CD4-positive, alpha-beta T cell treated with Interleukin-12 subunit alpha and Interleukin-12 subunit beta, for 1 hour (primary cell): ENCODE measurements at regions not wholly inside any gene's neighbourhood (a gene's known extent, or its start where the extent isn't known, plus 50 kb on each side); places are given as distances from the start of the nearest gene placed in this dataset.
"Not testable (repeated sequence)": the region's sequence is repeated elsewhere in the genome, so short reads cannot be mapped to it uniquely, and the experiment has no call there.

Experiments
- DNase-seq: peaks from one replicate; pipeline ENCODE4 v3.0.0-alpha.2; 2020

DNA sequence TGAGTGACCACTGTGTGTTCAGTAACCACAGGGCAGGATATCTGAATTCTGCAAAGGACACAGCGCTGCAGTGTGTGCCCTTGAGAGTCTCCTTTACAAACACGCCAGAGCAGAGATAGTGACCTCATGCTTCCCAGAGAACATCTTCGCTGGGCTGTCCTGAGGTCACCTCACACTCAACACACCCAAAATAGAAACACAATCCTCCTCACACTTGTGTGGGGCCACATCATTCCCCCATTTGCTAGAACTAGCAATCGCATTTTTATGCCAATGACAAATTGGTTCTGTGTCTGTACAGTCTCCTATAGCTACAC, 140.1 kb upstream of the NRIP1 start:
- DNase-seq, result no peak

DNA sequence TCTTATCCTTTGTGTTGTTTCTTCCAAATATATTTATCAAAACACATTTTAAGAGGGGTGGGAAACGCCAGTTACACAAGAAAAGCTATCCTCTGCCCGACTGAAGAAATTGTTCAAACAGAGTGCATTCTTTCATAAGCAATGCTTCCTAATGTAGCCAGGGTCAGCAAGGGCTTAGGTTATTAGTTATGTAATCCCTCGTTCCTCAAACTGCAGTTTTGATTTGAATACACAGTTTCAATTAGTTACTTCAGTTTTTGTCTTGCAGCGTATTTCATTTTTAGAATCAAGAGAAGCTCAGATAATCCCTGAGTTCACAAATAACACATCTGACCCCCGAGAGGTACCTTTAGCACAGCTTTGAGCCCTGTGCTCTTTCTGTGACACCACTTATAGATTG, 141.7 kb upstream of the NRIP1 start:
- DNase-seq, result no peak

DNA sequence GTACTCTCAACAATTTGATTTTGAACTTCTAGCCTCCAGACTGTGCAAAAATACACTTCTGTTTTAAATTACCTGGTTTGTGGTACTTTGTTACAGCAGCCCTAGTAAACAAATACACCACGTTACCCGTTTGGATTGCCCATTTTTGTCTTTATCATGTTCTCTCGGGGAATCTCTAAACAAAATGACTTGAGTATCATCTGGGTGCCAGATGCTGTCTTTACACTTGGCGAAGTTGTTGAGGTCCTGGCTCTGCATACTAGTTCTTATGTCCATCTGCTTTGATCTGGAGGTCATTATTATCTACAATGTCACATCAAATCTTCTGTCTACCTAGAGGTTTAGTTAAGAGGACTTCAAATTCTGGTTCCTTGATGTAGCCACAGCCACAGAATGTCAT, 142.4 kb upstream of the NRIP1 start:
- no peak for DNase-seq

DNA sequence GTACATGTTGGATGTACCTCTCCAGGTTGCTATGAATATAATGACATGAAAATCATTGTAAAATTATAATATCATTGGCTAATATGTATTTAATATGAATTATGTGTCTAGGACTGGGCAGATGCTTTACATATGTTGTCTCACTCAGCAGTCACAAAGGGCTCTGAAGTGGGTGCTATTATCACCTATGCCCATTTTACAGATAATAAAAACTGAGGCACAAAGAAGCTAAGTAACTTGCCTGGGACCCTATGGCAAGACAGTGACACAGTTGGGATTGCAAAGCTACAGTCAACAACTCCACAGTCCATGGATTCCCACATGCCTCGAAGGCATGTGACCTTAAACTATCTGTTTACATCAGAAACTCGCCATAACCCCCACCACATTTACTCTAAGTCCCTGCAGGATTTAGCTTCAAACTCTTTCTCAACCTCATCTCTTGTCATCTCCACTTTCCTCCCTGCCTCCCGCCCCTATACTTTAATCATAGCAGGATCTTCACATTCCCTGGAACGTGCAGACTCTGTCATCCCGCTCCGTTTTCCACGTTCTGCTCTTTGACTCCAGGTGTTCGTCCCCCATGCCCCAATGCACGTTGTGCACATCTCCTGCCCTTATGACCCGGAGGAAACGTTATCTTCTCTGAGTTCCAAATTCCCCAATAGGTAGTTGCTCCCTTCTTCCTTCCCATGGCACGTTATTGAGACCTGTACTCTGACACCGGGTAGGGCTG, 143.0 kb upstream of the NRIP1 start:
- DNase-seq, result no peak

DNA sequence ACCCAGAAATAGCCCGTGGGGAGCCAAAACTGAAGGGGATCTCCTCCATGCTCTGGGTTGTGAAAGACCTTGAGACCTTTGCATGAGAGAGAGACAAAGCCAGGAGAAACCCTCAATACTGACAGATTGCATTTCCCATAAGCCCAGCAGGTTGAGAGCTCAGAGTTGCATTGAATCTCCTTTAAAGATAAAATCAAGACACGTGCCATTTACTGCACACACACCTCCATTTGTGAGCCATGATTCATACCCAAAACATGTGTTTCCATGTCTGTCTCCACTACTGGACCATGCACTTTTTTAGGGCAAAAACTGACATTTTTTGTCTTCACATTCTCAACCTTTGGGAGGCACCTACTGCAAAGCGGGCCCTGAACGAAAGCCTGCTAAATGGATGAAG, 144.0 kb upstream of the NRIP1 start:
- DNase-seq, result no peak

DNA sequence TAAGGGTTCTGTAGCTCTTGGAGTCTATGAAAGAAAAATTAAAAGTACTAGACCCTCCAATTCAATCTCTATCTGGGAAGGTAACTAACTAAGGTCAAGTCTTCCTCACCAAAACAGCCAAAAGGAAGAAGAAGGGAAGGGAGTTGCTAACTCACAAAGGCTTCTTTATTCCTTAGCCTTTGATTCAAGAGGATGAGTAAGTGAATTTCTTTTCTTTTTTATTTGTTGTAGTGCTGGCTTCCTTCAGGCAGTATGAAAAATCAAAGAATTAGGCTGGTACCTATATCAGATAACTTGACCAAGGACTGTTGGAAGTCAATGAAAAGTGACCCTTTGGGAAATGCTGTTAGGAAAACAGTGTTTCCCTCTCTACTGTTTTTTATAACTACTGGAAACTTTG, 144.4 kb upstream of the NRIP1 start:
- DNase-seq, result no peak

DNA sequence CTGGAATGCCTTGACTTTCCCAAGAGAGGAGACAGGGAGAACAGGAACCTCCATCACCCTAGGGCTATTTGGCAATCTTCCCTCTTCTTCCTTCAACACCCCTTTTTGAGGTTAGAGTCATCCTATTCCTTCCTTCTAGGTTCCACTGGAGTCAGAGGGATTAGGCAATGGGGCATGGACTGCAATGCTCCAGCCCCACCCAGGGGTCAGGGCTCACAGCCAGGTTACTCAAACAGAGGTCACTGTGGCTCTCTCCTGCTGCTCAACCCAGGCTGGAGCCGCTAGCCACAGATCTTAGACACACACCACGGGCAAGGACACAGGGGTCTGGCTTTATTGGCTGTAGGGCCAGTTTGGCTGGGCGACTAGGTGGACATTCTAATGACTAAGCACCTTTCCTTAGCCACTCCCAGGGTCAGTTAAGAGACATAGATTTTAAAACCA, 145.5 kb upstream of the NRIP1 start:
- no peak for DNase-seq

DNA sequence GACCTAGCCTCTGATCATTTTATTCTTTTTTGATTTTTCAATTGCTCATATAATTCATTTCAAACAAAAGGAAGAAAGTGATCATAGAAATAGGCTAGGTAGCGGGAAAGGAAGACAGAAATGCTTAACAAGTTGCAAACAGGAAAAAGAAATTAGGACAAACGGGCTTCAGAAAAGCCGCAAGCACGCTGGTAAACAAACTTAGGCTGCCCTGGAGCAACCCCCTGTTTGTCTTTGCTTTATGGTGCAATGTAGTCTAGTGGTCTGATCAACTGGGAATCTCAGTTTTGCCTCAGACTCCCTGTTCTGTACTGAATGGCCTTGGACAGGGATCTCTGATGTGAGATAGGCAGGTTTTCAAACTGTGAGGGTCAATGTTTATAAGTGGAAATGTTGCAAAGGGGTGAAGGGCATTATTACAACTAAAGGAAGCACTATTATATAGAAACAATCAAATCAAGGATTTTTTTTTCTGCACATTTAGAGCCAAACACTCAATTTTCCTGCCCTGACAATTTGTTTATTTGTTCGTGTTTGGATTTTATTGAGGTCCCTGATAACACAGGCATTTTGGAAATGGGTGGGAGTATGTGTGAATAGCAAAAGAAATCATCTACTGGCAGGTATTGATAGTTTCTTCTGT, 146.8 kb upstream of the NRIP1 start:
- no peak for DNase-seq

DNA sequence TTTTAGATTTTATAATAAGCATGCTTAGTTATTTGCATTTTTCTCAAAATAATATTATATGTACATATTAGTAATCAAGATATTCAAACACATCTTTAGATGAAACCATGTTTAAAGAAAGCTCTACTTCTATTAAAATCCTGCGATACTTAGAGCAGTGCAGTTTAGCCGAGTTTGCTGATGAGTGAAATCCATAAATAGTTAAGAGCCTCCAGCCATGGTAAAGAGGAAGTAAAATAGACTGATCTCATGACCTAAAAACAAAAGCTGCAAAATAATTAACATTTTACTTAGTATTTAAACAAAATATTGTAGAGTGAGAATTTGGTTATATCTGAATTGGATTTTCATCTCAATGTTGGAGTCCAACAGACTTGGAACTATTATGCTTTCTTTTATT, 147.4 kb upstream of the NRIP1 start:
- no peak for DNase-seq

DNA sequence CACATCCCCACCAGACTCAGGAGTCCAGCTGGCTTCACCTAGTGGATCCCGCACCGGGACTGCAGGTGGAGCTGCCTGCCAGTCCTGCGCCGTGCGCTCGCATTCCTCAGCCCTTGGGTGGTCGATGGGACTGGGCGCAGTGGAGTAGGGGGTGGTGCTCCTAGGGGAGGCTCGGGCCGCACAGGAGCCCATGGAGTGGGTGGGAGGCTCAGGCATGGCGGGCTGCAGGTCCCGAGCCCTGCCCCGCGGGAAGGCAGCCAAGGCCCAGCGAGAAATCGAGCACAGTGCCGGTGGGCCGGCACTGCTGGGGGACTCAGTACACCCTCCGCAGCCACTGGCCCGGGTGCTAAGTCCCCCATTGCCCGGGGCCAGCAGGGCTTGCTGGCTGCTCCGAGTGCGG, 153.7 kb upstream of the NRIP1 start:
- DNase-seq, result not testable (repeated sequence)

DNA sequence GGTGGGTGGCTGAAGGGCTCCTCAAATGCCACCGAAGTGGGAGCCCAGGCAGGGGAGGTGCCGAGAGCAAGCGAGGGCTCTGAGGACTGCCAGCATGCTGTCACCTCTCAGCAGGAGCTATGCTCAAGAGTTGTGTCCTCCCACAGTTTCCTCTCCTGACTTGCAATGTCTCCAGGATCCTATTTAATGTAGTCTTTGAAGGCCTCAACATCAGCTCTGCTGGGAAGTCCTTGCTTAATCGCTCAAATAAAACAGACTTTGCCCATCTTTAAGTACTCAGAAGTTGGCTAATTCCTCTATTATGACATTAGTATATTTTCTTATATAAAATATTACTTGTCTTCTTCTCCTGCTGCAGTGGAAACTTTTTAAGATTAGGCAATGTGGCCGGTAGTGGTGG, 154.2 kb upstream of the NRIP1 start:
- DNase-seq, result no peak

DNA sequence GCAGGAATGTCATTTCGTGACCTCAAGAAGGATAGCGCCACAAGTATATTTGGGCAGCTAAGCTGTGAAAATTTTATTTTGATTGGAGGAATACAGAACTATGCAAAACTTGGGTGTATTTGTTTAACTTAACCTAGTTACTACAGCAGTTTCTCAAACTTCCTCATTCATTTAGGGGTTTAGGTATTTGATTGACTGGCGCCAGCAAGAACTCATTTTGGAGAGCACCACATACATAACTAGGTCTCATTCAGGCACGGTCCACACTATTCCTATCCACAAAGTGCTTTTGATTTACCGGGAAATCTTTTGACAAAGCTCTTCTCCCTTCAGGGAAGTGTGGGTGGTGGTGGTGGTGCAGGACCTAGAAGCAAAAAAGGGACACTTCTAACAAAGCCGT, 155.1 kb upstream of the NRIP1 start:
- DNase-seq, result no peak

DNA sequence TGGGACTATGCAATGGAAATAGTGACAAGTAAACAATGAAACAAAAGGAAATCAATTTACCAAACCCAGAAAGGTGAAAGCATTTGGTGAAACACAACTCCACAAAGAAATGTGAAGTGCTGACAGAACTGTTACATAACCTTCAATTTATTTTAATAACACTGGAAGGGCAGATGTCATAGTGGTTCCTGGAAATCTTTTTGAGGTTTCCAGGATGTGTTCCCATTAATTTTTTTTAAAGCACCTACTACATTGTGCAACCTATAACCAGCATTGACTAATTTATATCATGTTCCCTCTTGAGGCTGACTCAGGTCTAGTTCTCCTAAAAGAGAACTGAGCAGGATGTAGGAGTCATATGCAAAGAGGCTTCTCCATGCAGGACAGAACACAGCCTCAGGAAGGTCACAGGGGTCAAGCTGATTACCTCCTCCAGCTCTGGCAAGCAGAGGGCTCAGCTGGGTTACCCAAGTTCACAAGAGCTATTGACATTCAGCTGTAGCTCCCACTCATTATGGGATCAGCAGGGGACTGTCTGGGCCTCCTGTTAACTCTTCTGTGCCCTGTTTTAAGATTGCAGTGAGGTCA, 157.1 kb upstream of the NRIP1 start:
- DNase-seq, result no peak

DNA sequence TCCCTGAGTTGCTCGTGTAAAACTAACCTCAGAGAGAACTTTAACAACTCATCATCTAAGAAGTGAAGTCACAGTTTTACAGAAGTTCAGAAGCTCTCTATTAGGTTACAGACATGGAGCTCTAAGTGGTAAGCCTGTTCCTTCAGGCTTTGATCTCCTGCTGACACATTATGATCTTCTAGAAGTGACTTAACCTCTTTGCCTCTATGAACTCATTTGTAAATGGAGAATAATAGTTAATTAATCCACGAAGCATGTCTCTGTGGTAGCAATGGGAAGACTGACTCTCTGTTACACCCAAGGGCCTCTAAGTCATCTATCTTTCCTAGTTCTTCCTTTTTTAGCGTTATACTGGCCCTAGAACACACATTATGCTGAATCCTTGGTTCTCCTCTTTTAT, 157.9 kb upstream of the NRIP1 start:
- no peak for DNase-seq

DNA sequence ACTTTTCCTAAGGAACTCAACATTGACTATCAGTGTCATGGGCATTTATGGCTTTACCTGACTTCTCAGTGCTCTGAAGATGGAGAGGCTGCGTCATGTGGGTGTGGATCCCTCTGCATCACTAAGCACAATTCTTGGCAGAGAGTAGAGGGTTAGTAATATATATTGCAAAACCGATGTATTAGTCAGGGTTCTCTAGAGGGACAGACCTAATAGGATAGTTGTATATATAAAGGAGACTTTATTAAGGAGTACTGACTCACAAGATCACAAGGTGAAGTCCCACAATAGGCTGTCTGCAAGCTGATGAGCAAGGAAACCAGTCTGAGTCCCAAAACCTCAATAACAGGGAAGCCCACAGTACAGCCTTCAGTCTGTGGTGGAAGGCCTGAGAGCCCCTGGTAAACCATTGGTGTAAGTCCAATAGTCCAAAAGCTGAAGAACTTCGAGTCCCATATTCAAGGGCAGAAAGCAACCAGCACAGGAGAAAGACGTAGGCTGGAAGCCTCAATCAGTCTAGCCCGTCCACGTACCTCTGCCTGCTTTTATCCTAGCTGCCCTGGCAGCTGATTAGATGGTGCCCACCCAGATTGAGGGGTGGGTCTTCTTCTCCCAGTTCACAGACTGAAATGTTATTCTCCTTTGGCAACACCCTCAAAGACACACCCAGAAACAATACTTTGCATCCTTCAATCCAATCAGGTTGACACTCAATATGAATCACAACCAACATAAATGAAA, 159.7 kb upstream of the NRIP1 start:
- no peak for DNase-seq

DNA sequence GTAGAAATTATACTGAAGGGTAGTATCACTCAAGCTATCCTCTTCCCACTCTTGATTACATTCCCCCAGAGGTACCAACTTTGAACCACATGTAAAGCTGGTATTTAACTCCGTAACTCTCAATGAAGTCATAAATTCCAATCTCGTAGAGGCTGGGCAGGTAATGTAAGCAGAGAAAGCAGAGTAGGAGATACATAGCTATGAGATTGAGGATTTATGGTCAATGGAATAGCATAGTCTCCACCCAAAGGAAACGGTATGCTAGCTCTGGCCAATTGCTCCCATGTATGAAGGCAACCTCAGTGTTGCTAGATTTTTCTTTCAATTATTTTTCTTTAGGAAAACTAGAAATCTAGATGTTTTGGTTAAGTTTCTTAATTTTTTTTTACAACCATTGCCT, 163.1 kb upstream of the NRIP1 start:
- no peak for DNase-seq

DNA sequence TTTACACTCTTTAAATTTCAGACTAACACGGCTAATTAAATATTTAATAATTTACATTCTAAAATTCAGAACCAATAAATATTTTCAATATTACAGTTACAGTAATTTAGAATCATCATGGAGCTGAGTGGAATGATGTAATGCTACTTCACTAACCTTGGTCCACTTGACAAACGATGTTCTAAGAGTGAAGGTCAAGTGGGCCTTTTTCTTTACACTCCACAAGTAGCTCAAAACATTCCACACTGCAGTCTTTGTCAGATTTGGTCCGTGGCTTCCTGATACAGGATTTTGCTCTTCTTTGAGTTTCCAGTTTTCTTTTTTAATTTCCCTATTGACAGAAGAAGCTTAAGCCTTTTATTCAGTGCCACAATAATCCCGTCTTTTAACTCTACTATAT, 164.6 kb upstream of the NRIP1 start:
- DNase-seq, result no peak

DNA sequence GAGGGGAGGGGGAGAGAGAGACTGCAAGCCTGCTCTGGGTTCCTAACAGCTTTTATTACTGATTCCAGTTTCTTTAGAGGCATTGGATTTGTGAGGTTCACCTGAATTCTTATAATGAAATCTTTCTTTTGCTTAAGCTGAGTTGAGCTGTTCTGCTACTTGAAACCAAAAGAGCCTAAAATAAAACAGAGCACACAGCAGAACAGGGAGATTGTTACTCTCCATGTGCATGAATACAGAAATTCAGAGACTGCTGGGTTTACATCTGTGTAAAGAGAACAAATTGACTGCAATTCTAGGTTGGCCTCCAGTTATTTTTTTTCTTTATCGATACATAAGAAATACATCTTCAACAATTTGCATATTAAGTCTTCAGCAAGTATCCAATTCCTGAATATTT, 168.8 kb upstream of the NRIP1 start:
- DNase-seq, result no peak

DNA sequence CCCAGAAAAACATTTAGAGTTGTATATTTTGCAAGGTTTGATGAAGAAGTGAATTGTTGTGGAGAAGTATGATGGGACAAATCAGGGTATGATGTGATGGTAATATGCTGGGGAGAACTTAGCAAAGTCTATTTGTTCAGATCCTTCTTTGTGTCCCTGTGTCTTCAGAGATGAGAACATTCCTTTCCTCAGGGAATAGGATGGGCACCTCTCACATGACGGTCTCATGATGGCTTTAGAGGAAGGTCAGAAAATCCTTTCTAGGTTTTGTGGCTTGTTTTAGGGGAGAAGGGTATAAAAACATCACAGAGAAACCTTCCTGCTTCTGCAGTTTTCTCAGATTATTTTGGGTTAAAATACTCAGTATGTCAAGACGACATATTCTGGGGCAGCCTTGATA, 171.3 kb upstream of the NRIP1 start:
- DNase-seq, result no peak

DNA sequence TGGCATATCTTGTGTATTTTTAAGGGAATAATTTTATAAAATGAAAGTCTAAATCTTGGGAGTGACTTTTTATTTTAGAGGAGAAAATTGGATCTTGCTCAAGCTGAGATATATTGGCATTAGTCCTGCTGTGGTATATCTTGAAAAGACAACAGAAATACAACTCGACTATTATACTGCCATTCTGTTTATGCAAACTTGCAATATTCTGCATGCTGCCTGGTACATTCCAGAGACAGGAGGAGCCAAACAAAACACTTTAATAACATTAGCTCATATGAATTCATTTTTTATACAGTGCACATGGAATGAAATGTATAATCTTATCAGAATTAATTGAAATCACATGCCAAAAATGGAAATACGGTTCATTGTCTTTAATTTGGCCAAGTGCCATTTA, 176.0 kb upstream of the NRIP1 start:
- DNase-seq, result no peak

DNA sequence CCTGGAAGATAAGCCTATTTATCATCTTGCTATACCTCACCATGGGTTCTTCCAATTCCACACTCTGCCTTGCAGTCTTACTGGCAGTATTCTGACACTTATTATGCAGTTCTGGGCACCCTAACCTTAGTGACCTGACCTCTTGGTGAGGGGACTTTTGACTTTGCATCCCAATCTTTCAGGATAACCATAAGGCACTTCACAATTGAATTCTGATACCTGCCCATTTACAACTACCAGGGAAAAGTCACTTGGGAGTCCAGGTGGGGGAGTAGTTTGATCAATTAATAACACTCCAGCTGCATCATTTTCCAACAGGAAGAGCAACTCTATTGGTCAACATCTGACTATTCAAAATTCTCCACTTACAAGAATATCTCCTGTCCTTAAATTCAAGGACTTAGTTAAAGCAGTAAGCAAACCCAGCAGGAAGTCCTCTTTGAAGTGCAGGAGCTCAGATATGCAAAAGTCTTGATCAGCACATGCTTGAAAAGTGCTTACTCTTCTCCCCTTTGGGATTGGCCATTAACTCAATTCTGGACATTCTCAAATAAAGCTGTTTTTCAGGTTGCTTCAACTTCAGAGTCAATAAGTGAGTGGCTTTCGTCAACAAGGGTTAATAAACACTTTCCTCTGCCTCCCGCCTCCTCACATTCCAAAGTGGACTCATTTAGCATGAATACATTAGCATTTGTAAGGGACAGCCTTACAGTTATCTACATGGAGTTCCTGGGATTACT, 177.4 kb upstream of the NRIP1 start:
- no peak for DNase-seq

DNA sequence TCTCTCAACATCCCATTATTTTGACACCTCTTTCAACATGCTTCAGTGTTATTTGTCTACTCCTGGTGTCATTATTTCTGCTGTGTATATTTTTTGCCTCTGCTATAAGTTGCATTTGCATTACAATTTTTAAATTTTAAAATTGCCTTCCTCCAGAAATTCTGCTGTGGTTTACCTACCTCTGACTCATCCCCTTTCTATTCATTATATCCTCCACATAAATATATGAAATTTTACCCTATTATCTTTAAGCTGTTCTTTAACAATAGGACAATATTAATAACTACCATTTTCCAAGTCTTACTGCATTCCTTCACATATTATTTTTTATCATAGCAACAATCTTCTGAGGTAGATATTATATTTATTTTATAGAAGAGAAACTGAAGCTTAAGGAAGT, 178.1 kb upstream of the NRIP1 start:
- DNase-seq, result no peak

DNA sequence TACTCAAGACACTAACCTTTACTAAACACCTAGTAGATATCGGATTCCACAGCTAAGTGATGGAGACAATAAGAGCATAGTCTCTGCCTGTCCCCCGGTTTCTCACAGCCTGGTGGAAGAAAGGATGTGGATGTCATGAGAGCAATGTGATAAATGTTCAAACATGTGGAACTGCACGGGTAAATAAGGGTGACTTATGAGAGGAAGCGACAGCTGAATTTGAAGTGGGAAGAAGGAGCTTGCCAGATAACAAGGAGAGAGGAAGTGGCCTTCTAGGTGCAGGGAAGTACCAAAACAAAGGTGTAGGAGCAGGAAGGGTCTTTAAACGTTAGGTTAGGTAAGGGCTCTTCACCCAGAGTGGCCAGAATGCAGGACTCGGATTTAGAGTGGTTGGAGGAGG, 178.6 kb upstream of the NRIP1 start:
- no peak for DNase-seq
